GM19193 (cell line): ENCODE measurements at regions not wholly inside any gene's neighbourhood (a gene's known extent, or its start where the extent isn't known, plus 50 kb on each side); places are given as distances from the start of the nearest gene placed in this dataset.

Source experiments
- POLR2A ChIP-seq: IDR thresholded peaks from 4 replicates; pipeline ENCODE4 v1.6.1; 2011; ENCODE audit not compliant: insufficient read depth, insufficient read length; ENCODE audit errors: extremely low read depth

GRCh38 chr3:56862352-56863062, 60.8 kb upstream of the ARHGEF3 start:
- TF ChIP-seq POLR2A: no peak

DNA sequence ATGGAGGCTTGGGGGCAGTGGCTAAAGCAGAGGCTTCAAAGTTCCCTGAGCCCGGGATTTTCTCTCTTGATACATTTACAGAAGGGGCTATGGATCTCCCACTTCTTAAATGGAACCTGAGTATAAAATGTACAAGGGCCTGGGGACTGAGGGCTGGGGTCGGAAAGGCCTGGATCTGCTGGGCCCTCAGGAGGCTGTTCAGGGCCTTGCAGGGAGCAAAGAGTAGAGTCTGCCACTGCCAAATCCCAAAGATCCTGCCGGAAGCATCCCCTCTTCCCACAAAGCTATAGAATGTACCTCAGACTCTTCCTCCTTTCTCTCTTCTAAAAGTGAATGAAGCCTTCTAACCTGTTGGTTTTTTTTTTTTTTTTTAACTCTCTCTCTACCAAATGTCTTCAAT, 59.8 kb upstream of the ARHGEF3 start:
- TF ChIP-seq POLR2A: no peak

GRCh38 chr3:56860939-56861338, 59.2 kb upstream of the ARHGEF3 start:
- TF ChIP-seq POLR2A: no peak

GRCh38 chr3:56860351-56860750, 58.6 kb upstream of the ARHGEF3 start:
- no peak for TF ChIP-seq POLR2A

DNA sequence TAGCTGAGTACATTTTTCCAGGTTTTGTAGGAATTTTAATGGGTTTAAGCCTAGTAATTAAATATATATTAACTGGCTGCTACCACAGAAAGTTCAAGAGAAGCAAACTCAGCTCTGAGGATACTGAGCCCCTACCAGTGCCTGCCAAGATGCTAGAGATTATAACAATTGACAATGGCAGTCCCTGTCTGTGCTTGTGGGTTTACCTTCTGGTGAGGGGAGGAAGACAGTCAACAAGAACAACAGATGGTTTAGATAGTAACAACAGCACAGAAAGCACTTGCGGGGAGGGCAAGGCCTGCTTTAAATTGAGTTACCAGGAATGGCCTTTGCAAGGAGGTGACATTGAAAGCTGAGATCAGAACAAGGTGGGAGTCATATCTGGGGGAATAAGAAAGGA, 56.6 kb upstream of the ARHGEF3 start:
- no peak for TF ChIP-seq POLR2A

DNA sequence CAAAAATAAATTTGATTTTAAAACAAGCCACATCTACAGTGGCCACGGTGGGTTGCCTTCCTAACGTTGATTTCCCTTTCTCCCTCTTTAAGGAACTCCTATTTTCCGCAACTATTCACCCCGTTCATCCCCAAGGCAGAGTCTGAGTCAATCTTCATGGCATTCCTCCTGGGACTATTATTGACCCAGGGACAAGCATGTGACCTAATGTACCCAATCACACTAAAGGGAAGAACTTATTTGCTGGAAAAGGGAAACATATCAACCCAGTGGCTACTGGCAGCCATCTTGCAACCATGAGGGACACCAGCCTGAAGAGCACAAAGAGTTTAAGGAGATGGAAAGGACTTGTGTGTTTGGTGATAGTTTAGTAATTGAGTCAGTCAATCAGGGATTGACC, 55.4 kb upstream of the ARHGEF3 start:
- no peak for TF ChIP-seq POLR2A

DNA sequence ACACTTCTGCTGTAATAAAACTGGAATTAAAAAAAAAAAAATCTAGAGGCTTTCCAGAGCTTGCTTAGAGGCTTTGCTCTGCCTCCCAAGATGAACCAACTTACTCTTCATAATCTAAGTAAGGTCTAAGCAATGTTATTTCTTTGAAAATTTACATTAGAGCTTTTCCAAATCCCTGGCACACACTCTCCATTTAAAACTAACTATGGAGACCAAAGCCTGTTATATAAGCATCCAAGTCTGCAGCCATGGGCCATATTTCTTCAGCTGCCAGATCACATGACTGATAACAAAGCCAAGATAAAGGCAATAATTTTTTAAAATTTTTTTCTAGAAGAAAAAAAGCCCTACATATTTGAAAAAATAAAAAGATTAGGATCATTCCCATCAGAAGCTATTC, 55.0 kb upstream of the ARHGEF3 start:
- TF ChIP-seq POLR2A: no peak

- no peak for TF ChIP-seq POLR2A
Observed at GRCh38 chr3:56855856-56856512, 54.2 kb upstream of the ARHGEF3 start.

- no peak for TF ChIP-seq POLR2A
Observed at GRCh38 chr3:56854856-56855611, 53.3 kb upstream of the ARHGEF3 start.

GRCh38 chr3:56851966-56852884, 50.5 kb upstream of the ARHGEF3 start:
- no peak for TF ChIP-seq POLR2A
